Subcutaneous abdominal adipose tissue (tissue), 5 donors: ENCODE measurements at regions not wholly inside any gene's neighbourhood (a gene's known extent, or its start where the extent isn't known, plus 50 kb on each side); places are given as distances from the start of the nearest gene placed in this dataset.

Source experiments
- H3K27ac ChIP-seq: one replicate; pipeline ENCODE4 v1.7.0; 2013; ENCODE audit warnings: low read depth, mild to moderate bottlenecking, inconsistent platforms, low read length, moderate library complexity
- H3K27me3 ChIP-seq, 5 donors: one replicate each; pipeline ENCODE4 v1.7.0; 2013; ENCODE audit warnings: low read length in 5 of 5, inconsistent platforms in 1 of 5; ENCODE audit not compliant: control insufficient read depth in 5 of 5, insufficient read depth in 4 of 5
- H3K36me3 ChIP-seq, 5 donors: one replicate each; pipeline ENCODE4 v1.7.0; 2013; ENCODE audit warnings: low read length in 5 of 5; ENCODE audit not compliant: control insufficient read depth in 5 of 5, insufficient read depth in 5 of 5
- H3K4me1 ChIP-seq, 5 donors: one replicate each; pipeline ENCODE4 v1.7.0; 2013; ENCODE audit warnings: low read length in 5 of 5, mild to moderate bottlenecking in 3 of 5, moderate library complexity in 1 of 5; ENCODE audit not compliant: control insufficient read depth in 5 of 5, insufficient read depth in 5 of 5
- H3K4me3 ChIP-seq, 5 donors: one replicate each; pipeline ENCODE4 v1.7.0; 2013; ENCODE audit warnings: low read length in 5 of 5, low read depth in 1 of 5
- H3K9ac ChIP-seq, 5 donors: one replicate each; pipeline ENCODE4 v1.7.0; 2013; ENCODE audit warnings: low read length in 5 of 5, mild to moderate bottlenecking in 4 of 5, moderate library complexity in 3 of 5
- H3K9me3 ChIP-seq, 5 donors: one replicate each; pipeline ENCODE4 v1.7.0; 2013; ENCODE audit warnings: low read length in 5 of 5; ENCODE audit not compliant: control insufficient read depth in 5 of 5
- donor health status: healthy.
- donor health status: healthy.
- donor health status: healthy.
- donor health status: healthy.
- donor health status: healthy.

- peaks cover 0 to 8% (median 5%) of the 10 kb centered on the region in 5 donors for H3K27me3 ChIP-seq
- no peak overlapping the region for H3K4me3 ChIP-seq
- H3K36me3 ChIP-seq, result no peaks in the 10 kb centered on the region
- no peak overlapping the region for H3K9ac ChIP-seq
- H3K4me1 ChIP-seq, result no peaks in the 10 kb centered on the region
- H3K27ac ChIP-seq, result no peak overlapping the region
- no peaks in the 10 kb centered on the region for H3K9me3 ChIP-seq
Measured at GRCh38 chr2:18490901-18491300, 69.6 kb downstream of the RDH14 start.

DNA sequence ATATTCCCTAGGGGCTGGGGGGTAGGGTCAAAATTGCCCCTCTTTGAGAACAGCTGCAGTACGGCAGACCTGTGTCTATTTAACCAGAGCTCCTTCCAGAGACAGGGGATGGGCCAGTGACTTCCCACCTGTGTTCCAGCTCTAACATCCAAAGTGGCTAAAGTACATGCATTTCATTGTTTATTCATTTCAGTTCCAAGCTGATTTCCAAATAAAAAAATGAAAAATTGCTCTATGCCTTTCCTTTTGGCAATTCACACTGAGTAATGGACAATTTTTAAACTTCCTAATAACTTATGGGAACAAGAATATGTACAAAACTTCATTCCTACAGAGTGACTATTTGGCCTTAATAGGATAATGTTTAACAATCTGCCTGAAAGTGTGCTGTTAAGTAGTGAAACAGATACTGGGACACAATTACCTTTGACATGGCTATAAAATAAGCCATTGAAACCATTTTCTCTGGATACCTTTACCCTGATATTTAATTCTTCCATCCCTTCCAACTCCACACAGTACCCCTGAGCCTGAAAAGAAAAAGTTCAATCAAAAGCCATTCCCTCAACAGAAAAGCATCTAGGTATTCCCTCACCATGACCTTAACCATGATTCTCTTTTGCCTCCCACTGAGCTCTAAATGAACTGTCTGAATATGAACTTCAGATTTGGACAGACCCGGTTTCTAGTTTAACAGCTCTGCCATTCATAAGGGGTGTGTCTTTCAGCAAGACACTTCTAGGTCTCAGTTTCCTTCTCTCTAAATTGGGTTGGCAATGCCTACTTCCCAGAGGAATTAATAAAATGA lies 73.1 kb downstream of the RDH14 start:
- Histone ChIP-seq H3K27ac (no peak overlapping the region), H3K36me3 (no peaks in the 10 kb centered on the region), H3K27me3 (peaks cover 0 to 11% (median 3%) of the 10 kb centered on the region in 5 donors), H3K9me3 (no peaks in the 10 kb centered on the region), H3K4me3 (no peak overlapping the region), H3K4me1 (peaks cover 0 to 4% (median 0%) of the 10 kb centered on the region in 5 donors), H3K9ac (no peak overlapping the region)

- Histone ChIP-seq H3K9ac (no peak overlapping the region), H3K4me1 (peaks cover 0 to 14% (median 10%) of the 10 kb centered on the region in 5 donors), H3K27ac (no peak overlapping the region), H3K9me3 (no peaks in the 10 kb centered on the region), H3K4me3 (no peak overlapping the region), H3K36me3 (no peaks in the 10 kb centered on the region), H3K27me3 (peaks cover 0 to 7% (median 3%) of the 10 kb centered on the region in 5 donors)
Measured at GRCh38 chr2:18484625-18485024, 75.8 kb downstream of the RDH14 start.

- Histone ChIP-seq H3K27me3 (peaks cover 0 to 7% (median 3%) of the 10 kb centered on the region in 5 donors), H3K27ac (no peak overlapping the region), H3K9me3 (no peaks in the 10 kb centered on the region), H3K36me3 (no peaks in the 10 kb centered on the region), H3K9ac (no peak overlapping the region), H3K4me3 (no peak overlapping the region), H3K4me1 (peaks cover 0 to 16% (median 12%) of the 10 kb centered on the region in 5 donors)
Measured at GRCh38 chr2:18483896-18484295, 76.6 kb downstream of the RDH14 start.

- Histone ChIP-seq H3K4me3 (no peak overlapping the region), H3K9me3 (no peaks in the 10 kb centered on the region), H3K36me3 (no peaks in the 10 kb centered on the region), H3K27me3 (peaks cover 0 to 7% (median 3%) of the 10 kb centered on the region in 5 donors), H3K27ac (no peak overlapping the region), H3K9ac (no peak overlapping the region), H3K4me1 (peaks cover 0 to 16% (median 12%) of the 10 kb centered on the region in 5 donors)
Measured at GRCh38 chr2:18482666-18483065, 77.8 kb downstream of the RDH14 start.

- Histone ChIP-seq H3K9me3 (no peaks in the 10 kb centered on the region), H3K27ac (no peak overlapping the region), H3K27me3 (peaks cover 0 to 7% (median 1%) of the 10 kb centered on the region in 5 donors), H3K36me3 (no peaks in the 10 kb centered on the region), H3K4me1 (peaks cover 0 to 16% (median 12%) of the 10 kb centered on the region in 5 donors), H3K4me3 (peak overlapping the region in 1 of 5 donors; percentile 23), H3K9ac (no peak overlapping the region)
Measured at GRCh38 chr2:18479947-18480369, 80.5 kb downstream of the RDH14 start.

DNA sequence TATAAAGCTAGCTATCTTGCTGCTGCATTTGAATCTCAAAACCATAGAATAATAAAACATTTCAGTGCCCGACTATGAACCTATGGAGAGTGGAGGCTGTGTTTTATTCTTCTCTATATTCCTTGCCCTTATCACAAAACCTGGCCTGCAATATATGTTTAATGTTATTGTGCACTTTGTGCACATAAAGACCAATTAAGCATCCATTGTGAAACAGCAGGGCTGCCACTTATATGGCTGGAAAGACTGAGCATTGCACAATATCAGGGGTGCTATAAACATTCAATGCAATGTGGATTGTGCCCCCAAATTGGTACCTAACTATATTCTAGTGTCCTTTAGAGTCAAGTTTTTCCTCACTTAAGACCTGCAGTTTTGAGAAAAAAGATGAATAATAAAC lies 83.2 kb downstream of the RDH14 start:
- peaks cover 1 to 31% (median 13%) of the 10 kb centered on the region in 5 donors for H3K4me1 ChIP-seq
- H3K36me3 ChIP-seq, result no peaks in the 10 kb centered on the region
- H3K9ac ChIP-seq, result no peak overlapping the region
- peaks cover 0 to 18% (median 0%) of the 10 kb centered on the region in 5 donors for H3K27me3 ChIP-seq
- no peak overlapping the region for H3K4me3 ChIP-seq
- H3K27ac ChIP-seq, result no peak overlapping the region
- H3K9me3 ChIP-seq, result no peaks in the 10 kb centered on the region

- Histone ChIP-seq H3K27ac (no peak overlapping the region), H3K4me1 (peaks cover 1 to 31% (median 13%) of the 10 kb centered on the region in 5 donors), H3K9me3 (no peaks in the 10 kb centered on the region), H3K4me3 (no peak overlapping the region), H3K9ac (no peak overlapping the region), H3K36me3 (no peaks in the 10 kb centered on the region), H3K27me3 (peaks cover 0 to 14% (median 0%) of the 10 kb centered on the region in 5 donors)
Measured at GRCh38 chr2:18476484-18476883, 84.0 kb downstream of the RDH14 start.

GRCh38 chr2:18475884-18476283 lies 84.6 kb downstream of the RDH14 start:
- Histone ChIP-seq H3K9me3 (no peaks in the 10 kb centered on the region), H3K27ac (no peak overlapping the region), H3K27me3 (peaks cover 0 to 14% (median 0%) of the 10 kb centered on the region in 5 donors), H3K4me3 (no peak overlapping the region), H3K4me1 (peaks cover 4 to 31% (median 13%) of the 10 kb centered on the region in 5 donors), H3K9ac (no peak overlapping the region), H3K36me3 (no peaks in the 10 kb centered on the region)

DNA sequence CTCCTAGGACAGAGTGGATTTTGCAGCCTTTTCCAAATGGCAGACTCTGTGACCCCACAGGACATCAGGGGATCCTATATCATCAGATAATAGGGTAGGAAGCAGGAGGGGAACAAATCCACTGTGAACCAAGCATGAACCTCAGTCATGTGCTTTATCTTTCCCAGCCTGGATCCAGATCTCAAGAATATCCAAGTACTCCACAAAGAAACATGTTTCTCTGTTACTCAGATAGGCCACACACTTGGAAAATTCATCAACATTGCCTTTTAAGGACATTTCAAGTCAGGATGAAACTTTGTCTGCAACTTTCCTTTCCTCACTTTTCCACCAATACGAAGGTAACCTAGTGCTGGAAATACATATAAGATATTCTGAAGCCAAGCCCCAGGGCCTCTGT lies 85.8 kb downstream of the RDH14 start:
- no peak overlapping the region for H3K27ac ChIP-seq
- H3K9ac ChIP-seq, result no peak overlapping the region
- no peaks in the 10 kb centered on the region for H3K36me3 ChIP-seq
- H3K4me3 ChIP-seq, result no peak overlapping the region
- H3K9me3 ChIP-seq, result no peaks in the 10 kb centered on the region
- H3K27me3 ChIP-seq, result peaks cover 0 to 14% (median 0%) of the 10 kb centered on the region in 5 donors
- H3K4me1 ChIP-seq, result peaks cover 3 to 24% (median 4%) of the 10 kb centered on the region in 5 donors
